ENCODE measurements at regions not wholly inside any gene's neighbourhood (a gene's known extent, or its start where the extent isn't known, plus 50 kb on each side); places are given as distances from the start of the nearest gene placed in this dataset.
"Not testable (repeated sequence)": the region's sequence is repeated elsewhere in the genome, so short reads cannot be mapped to it uniquely, and the experiment has no call there.

DNA sequence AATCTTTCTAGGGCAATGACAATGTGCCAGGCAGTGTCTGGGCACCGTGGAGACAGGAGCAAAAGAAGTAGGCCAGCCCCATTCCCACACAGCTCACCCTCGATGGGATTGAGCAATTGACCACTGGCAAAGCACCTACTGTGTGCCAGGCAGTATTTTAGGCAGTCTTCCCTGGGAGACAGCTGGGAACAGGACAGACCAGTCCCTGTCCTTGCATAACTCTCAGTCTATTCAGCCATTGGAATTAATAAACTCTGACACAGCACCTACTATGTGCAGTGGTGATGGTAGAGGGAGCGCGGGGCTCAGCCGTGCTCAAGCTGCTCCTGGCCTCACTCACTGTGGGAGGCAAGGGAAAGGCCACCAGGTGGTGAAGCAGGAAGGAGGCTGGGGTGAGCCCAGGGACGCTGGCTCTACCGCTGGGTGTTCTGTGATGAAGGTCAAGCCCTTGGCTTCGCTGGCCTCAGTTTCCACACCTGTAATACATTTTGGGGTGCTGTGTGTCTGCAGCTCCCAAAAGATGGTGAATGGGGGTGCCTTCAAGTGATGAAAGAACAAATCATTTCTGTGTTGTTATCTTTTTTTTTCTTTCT is 122.3 kb upstream of the PMEPA1 start:
- no peak for DNase-seq (ENCODE audit: low read depth in 3 of 3)

DNA sequence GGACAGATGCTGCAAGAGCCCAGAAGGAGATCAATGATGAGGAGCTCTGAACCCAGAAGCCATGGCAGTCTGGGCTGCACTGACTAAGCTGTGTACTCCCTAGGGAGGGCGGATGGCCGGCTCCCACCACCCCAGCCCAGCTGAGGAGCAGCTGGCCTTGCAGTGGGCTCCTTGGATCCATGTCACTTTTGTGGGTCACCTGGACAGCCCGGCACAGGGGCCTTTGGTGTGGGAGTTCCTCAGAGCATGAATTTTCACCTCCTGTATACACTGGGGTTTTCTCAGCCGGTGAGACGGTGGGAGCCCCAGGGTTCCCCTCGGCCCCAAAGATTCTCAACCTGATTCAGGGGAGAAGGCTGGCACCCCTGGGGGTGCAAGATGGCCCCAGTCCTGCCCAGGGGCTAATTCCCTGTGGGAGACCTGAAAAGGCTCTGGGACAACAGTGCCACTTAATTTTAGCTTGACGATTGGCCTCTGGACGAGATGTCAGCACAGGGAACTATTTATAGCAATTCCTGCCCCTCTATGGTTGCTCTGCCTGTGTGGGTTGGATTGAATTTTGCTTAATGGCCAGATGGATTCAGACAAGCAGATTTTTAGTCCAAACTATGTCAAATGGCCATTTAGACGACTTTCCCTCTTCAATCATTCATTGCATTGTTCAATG is 121.6 kb upstream of the PMEPA1 start:
- DNase-seq (ENCODE audit: low read depth in 3 of 3) = no peak

DNA sequence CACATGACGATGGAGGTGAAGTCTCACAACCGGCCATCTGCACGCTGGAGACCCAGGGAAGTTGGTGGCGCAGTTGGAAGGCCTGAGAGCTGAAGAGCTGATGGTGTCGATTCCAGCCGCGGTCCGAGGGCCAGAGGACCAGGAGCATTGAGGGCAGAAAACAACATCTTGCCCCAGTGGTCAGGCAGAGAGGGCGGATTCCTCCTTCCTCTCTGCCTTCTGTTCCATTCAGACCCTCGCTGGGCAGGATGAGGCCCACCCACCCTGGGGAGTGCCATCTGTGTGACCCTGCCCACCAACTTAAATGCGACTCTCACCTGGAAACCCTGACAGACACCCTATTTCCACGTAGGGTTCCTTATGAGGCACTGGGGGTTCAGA is 120.7 kb upstream of the PMEPA1 start:
- DNase-seq (ENCODE audit: low read depth in 3 of 3) = no peak

DNA sequence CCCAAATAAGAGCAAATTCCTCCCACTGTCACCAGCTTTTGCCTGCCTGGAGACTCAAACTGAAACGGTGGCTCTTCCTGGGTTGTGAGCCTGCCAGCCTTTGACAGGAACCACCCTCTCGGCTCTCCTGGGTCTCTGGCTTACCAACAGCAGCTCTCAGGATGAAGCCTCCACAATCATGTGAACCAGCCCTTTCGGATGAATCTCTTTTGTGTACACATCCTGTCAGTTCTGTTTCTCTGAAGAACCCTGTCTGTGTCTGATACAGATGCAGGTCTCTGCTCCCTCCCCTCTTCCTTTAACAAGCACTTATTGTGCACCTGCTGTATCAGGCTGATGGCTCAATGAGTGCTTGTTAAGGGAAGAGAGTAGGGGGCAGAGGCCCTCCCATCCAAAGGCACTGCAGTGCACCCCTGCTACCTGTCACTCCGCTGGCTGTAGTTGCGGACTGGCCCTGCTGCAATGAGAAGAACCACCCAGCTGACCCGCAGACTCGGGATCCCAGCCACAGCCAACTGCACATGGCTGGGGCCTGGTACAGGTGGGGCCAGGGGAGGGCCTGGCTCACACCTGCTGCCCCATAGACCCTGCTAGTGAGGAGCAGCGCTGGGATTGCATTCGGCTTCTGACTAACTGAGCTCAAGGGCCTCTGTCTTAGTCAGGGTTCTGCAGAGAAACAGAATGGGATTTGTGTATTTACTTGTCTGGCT is 120.1 kb upstream of the PMEPA1 start:
- no peak for DNase-seq (ENCODE audit: low read depth in 3 of 3)

DNA sequence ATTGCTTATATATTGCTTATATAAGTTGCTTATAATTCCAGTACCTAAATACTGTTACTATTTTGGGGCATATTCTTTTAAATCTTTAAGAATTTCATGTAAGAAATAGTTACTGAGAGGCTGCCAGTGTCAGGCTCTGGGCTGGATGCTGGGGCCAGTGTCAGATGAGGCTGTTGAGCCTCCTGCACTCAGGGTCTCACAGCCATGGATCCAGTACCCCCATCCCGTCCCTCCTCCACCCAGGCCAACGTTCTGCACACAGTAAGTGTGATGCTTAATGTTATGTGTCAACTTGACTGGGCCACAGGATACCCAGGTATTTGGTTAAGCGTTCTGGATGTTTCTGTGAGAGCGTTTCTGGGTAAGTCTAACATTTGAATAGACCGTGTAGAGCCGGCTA is 119.5 kb upstream of the PMEPA1 start:
- no peak for DNase-seq (ENCODE audit: low read depth in 3 of 3)

DNA sequence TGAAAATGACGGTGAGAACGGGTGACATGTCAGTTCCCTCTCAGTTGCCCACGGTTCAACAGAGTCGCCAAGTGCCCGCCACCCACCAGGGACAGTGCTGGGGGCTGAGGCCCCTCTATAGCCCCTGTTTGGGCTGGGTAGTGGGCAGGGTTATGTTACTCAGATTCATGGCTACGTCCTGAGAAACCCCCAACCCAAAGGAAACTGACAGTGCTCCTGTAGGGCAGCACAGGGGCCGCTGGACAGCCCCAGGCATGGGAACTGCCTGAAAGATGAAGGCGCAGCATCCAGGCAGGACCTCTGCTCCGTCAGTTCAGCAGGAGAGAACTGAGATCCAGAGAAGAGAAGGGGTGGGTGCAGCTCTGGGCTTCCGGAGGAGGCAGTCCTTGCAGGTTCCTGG is 118.9 kb upstream of the PMEPA1 start:
- no peak for DNase-seq (ENCODE audit: low read depth in 3 of 3)

DNA sequence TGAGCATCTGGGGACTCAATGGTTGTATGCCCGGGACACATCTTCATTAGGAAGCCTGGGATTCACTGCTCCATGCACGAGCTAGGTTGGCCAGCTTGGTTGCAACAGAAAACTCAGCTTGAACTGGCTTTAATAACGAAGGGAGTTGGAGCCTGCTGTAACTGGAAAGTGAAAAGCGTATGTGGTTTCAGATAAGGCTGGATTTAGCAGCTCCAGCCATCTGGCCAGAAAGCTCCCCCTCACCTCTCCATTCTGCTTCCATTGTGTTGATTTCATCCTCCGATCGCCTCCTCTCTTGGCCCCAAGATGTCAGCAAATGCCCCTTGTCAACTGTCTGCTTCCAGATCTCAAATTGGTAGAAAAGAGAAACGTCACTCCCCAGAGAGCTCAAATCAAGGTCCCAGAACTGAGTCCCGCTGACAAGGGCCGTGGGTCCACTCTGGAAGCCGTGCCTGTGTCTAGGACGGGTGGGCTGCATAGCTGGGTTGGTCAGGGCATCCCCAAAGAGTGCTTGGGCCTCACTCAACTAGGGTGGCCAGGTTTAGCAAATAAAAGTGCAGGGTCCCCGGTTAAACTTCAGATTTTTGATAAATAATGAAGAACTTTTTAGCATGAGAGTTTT is 117.0 kb upstream of the PMEPA1 start:
- no peak for DNase-seq (ENCODE audit: low read depth in 3 of 3)

DNA sequence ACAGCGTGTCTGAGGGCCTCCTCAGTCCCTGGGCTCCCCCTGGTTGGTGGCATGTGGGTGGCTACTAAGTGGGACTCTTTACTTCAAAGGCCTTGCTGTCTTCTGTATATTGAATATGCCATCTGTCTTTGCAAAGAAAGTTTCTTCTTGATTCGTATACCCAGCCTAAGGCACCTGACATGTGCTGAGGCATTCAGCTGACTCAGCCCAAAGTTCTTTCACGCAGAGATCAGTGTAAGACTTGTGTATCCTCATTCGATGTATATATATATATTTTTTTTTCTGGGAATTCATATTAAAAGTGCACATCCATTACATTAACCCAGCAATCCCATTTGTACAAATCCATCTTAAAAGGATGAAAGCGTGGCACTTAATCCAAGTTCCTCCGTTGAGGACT is 115.1 kb upstream of the PMEPA1 start:
- DNase-seq (ENCODE audit: low read depth in 3 of 3) = no peak

DNA sequence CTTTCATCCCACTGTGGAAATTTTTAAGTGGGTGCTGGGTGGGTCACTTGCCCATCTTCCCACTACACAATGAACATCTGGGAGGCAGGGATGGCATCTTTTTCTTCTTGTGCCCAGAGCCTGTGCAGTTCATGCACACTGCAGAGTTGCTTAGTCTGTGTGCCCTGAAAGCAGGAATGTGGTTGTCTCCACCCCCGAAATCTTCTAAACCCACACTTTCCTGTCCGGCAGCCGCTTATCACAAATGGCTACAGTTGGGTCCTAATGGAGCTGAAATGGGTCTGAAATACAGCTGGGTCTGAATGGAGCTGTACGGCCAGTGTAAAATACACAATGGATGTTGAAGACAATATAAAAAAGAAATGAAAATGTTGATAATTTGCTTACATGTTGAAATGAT is 112.1 kb upstream of the PMEPA1 start:
- no peak for DNase-seq (ENCODE audit: low read depth in 3 of 3)

DNA sequence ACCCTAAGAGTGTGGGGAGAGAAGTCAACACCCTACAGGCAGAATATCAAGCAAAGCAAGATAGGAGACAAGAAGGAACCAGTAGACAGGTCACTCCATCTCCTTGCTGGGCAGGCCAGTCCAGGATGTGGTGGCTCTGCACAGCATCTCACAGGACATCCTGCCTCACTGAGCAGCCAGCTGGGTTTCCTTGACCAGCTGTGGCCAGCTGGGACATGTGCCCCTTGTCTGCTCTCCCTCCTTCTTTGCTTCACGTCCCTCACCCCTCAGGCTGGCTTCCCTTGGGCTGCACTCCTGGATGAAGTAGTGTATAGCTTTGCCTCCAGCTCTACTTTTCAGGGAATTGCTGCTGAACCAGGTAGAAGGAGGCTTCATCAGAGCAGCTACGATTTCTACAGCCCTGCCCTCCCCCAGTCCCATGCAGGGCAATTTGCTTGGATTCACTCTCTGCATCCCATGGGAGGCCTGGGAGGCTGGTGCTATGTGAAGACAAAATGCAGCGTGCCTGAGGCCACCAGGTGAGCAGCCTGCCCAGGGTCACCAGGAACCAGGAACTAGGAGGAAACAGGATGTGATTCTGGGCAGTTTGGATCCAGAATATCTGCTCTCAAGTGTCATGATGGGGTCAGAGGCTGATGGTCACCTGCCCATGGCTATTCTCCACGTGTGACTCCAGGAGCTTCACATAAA is 110.0 kb upstream of the PMEPA1 start:
- DNase-seq (ENCODE audit: low read depth in 3 of 3) = no peak

DNA sequence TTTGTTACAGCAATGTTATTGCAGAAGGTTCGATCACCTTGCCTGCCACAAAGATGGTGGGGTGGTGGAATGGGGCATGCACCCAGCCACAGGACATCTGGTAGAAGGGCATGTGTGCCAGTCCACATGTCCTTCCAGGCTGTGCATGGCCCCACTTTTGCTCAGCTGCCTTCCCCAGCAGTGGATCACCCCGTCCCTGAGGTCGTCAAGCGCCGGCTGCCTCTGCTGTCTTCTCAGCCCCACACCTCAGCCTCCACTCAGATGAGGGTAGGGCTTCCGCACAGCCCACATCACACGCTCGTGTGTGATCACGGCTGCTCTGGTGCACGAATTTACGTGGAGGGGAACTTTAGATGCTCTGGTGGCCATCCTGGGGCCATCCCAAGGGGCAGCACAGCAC is 109.5 kb upstream of the PMEPA1 start:
- no peak for DNase-seq (ENCODE audit: low read depth in 3 of 3)

DNA sequence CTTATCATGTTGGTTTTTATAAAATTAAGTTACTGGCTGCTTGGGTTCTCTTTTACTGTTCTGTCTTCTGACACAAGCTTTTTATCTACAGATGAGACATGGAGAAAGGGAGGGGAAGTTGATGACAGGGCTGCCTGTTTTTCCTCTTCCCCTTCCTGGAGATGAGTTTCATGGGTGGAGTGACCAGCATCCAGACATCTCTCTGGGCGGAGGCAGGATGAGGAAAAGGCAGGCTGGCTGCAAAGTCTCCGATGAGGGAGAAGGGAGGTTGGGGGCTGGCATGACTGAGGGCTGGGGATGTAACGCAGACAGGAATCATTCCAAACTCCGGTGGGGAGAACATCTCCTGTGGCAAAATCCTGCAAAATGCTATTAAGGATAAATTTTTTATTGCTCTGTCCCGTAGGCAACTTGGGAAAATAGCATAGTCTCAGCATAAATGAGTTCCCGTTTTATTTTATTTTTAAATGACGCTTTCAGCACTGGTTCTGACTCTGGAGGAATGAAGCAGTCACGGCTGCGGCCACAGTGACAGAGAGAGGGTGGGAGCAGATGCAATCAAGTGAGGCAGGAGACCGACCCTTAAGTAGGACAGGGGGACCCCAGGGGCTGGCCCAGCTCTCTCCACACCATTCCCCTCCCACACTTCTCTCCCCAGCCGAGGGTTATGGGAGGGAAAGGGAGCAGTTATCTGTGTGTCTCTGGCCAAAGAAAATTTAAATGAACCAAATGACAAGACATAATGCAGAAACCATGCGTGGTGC is 108.8 kb upstream of the PMEPA1 start:
- no peak for DNase-seq (ENCODE audit: low read depth in 3 of 3)

DNA sequence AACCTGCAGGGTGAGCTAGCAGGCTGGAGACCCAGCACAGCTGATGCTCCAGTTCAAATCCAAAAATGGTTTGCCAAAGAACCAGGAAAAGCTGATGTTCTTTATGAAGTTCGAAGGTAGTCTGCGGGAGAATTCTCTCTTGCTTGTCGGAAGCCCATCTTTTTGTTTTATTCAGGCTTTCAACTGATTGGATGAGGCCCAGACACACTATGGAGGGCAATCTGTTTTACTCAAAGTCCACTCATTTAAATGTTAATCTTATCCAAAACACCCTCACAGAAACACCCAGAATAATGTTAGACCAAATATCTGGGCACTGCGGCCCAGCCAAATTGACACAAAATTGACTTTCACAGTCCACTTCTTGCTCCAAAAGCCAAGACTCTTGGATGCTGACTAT is 105.6 kb upstream of the PMEPA1 start:
- DNase-seq (ENCODE audit: low read depth in 3 of 3) = no peak

DNA sequence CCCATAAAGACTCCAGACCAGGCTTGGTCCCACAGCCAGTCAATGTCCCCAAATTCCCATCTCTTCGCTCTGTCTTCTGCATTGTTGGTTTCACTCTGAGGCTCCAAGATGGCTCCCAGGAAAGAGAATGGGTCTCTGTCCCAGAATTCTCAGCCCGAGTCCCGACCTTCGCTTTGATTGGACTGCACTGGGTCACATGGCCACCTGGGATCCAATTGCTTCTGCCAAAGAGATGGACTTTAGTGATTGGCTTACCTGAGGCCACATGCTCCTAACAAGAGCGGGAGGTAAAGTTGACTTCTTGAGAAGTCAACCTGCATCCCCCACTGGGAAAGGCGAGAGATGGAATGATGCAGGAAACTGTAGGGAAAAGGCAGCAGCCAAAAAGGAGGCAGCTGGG is 104.7 kb upstream of the PMEPA1 start:
- DNase-seq (ENCODE audit: low read depth in 3 of 3) = no peak

DNA sequence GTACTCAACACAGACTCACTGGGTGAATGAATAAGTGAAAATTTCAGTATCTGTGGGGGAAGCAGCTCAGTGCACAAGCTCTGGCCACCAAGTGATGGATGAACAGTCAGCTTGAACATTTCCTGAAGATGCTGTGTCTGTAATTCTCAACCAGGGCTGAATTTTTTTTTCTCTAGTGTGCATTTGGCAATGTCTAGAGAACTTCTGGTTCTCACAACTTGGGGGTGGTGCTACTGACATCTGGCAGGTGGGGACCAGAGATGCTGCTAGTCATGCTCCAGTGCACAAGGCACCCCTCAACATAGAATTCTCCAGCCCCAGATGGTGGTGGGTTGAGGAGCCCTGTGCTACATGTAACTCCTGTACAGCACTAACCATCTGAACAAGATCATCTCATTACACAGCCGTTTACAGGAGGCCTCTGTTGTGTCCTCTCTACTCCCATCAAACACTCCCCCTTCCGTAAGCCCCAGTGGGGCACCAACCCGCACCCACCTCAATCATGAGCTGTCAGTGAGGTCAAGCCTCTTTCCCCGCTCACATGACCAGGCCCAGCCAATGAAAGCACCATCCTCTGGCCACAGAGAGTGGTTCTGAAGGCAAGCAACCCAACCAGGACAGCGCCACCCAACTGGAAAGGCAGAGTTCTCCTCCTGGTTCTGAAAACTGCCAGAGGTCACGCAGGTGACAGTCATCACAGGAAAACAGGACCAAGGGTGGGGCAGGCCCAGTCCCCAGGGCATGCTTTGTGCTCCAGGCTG is 103.9 kb upstream of the PMEPA1 start:
- no peak for DNase-seq (ENCODE audit: low read depth in 3 of 3)

DNA sequence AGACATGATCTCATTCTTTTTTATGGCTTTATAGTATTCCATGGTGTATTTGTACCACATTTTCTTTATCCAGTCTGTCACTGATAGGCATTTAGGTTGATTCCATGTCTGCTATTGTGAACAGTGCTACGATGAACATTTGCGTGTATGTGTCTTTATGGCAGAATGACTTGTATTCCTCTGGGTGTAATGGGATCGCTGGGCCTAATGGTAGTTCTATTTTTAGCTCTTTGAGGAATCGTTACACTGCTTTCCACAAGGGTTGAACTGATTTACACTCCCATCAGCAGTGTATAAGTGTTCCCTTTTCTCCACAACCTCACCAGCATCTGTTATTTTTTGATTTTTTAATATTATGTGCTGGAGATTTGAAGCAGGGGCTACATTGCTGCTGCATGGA is 102.8 kb upstream of the PMEPA1 start:
- DNase-seq (ENCODE audit: low read depth in 3 of 3) = not testable (repeated sequence)

DNA sequence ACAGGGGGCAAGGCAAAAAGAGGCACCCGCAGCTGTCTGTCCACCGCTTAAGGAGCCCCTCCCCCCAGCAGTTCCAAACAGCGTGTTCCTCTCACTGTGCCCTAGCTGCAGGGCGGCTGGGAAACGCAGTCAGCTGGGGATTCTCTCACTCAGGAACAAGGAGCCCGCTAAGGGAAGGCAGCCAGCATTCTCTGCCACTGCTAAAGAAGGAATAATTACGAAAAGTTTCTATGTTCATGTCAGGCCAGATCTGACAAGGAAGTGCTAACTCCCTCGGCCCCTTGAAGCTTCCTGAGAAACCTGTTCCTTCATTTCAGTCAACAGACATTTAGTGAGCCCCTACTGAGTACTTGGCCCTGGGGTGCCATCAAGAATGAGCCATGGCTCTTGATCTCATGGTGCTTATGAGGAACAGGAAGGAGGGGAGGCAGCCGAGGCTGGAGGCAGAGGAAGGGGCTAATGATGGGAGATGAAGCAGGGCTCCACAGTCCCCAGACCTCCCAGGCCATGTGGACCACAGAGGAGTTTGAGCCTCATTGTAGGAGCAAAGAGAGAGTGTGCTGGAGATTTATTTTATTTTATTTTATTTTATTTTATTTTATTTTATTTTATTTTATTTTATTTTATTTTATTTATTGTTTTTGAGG is 101.7 kb upstream of the PMEPA1 start:
- DNase-seq (ENCODE audit: low read depth in 3 of 3) = no peak

DNA sequence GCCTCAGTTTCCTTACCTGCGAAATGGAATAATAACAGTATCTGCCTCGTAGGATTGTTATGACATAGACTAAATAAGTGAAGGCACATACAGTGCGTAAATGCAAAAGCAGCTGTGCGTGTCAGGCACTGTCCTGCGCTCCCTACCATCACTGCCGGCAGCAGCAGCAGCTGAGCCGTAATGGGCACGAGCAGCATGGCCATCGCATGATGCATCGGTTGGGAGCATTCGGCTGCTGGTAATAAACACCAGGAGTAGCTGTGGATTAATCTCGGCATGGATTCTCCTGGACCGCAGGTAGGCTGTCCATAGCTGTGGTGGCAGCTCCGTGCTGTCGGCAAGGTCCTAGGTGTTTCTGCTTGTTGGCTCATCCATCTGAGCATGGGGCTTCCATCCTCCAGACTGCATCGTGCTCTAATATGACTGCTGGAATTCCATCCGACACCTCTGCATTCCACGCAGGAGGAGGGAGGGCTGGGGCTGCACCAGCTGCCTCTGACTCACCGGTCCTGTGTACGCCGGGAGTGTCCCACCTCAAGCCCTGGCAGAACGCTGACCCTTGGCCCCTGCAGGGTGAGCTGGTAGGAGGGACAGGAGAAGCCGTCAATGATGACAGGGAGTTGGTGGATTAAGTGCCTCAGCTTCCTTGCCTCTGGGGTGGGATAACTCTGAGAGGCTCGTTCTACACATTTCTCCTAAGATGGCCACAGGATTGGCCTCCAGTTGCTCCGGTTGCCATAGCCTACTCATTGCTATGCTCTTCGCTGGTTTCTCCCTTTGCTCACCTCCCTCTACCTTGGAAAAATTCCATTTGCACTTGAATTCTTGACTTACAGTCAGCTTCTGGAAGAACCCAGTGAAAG is 100.9 kb upstream of the PMEPA1 start:
- DNase-seq (ENCODE audit: low read depth in 3 of 3) = no peak

DNA sequence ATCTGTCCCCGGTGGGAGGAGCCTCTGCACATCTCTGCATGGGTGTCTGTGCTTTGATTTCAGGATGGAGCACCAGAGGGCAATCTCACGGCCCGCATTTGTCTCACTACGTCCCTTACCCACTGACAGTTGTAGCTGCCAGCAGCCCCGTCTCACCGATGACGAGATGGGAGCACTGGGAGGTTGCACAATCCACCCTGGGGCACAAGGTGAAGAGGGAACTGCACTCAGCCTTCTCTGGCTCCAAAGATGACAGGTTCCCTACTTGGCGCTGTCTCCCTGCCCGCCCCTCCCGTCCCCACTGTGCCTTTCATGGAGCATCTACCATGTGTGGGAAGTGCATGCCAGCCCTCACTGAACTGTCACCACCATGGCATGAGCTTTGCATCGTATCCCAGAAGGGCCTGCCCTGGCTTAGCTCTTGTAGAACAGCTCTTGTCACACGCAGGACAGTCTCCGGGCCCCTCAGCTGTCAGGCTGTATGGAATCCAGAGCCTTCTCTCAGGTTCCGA is 99.9 kb upstream of the PMEPA1 start:
- no peak for DNase-seq (ENCODE audit: low read depth in 3 of 3)
